ENCODE measurements at regions not wholly inside any gene's neighbourhood (a gene's known extent, or its start where the extent isn't known, plus 50 kb on each side); places are given as distances from the start of the nearest gene placed in this dataset.
"Not testable (repeated sequence)": the region's sequence is repeated elsewhere in the genome, so short reads cannot be mapped to it uniquely, and the experiment has no call there.

DNA sequence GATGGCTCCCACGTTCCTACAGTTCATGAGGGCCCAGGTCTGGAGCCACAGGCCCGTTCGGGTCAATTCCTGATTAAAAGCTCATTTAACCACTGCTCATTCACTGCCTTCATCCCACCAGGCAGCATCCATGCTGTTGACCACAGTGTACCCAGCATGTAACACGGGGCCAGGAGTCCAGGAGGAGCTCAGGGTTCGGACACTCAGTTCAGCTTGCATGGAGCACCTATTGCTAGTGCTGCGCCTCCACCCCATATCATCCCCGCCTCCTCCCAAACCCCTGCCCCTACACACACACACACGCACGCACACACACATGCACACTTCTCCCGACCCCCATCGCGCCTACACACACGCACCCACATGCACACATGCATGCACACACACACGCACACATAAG, 72.9 kb upstream of the SNTG2 start:
- no peak for DNase-seq (ENCODE audit: low spot score)

DNA sequence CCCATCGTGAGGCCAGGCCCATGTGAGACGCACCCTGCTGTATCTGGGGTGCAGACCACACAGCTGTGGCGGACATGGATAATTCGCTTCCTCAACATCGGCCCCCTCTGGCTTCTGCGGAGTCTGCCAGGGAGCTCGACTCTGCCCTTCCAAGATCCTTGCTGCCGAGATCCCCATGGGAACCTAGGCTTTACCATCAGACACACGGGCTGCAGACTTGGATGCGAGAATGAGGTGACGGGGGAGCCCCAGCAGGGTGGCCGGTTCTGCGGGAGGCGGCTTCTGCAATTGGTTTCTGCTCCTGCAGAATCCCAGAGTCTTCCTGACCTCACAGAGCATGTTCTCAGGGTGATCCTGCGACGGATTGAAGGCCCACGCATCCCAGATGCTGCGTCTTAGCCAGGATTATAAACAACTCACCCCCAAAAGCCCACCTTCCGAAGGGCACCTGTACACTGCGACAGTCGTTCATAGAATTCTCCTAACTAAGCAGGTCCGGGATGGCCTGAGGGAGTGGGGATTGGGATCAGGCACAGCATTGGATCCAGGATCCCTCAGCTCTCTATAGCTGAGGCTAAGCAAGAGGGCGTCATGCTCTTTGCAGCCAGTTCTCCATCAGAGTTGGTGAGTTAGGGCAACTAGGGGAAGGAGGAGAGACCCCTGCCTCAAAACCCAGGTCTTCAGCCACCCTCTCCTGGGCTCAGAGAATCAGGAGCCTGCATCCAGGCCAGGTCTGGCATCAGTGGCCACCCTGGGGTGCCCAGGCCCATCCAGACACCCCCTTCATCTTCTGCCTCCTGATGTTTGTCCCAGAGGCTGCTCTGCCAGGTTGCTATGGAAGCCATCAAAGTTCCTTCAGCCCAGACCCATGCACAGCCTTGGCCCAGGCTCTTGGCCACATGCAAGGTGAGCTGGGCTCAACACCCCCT, 74.7 kb upstream of the SNTG2 start:
- no peak for DNase-seq (ENCODE audit: low spot score)

DNA sequence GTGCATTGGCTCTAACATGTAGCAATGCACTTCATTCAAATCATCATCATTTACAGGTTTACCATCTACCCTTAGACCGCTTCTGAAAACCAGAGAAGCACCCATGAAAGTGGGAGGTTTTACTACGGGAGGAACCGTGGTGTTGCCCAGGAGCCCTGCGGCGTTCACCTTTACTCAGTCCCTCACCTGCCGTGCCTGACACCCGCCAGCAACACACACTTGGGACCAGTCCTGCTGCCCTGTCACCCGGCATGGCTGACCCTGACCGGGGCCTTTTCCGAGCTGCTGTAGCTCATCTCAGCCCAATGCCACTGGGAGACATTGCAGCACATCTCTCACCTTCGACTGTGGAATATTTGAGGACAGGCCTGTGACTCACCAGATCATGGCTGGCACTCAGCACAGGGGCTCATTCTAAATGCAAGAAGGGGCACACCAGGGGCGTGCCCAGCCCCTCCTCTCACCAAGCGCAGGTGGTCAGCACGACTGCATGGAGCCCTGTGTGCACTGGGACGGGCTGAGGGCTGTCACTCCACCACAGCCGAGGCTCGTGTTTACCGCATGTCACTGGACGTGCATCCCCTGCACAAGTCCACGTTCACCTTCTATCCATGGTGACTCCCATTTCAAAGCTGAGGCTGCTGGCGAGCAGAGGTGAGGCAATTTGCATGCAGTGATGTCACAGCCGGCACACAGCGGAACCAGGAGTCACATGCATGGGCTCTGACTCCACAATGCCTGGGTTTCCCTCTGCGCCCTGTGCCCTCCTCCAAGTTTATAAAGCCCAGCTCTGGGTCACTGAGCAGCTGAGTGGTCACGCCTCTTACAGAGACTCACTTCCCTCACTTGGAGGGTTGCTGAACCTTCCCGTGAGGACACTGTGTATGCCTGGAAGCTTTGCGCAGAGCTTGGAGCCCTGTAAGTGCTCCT, 76.7 kb upstream of the SNTG2 start:
- DNase-seq (ENCODE audit: low spot score): peak; percentile 44

DNA sequence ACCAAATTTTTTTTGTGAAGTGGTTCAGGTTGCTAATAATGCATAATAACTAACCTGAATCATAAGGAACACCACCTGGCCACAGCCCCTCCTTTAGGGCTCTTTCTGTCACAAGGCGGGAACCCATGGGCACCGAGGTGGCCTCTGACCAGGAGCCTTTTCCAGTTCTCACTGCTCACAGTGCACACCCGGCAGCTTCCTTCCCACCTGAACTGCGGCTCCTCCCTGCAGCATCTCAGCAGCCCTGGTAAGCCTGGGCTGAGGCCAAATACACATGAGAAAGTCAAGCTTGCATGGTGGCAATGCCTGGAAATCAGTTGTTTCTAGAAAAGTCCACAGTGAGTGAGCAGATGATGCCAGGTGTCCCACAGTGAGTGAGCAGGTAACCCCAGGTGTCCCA, 77.6 kb upstream of the SNTG2 start:
- DNase-seq (ENCODE audit: low spot score): no peak

DNA sequence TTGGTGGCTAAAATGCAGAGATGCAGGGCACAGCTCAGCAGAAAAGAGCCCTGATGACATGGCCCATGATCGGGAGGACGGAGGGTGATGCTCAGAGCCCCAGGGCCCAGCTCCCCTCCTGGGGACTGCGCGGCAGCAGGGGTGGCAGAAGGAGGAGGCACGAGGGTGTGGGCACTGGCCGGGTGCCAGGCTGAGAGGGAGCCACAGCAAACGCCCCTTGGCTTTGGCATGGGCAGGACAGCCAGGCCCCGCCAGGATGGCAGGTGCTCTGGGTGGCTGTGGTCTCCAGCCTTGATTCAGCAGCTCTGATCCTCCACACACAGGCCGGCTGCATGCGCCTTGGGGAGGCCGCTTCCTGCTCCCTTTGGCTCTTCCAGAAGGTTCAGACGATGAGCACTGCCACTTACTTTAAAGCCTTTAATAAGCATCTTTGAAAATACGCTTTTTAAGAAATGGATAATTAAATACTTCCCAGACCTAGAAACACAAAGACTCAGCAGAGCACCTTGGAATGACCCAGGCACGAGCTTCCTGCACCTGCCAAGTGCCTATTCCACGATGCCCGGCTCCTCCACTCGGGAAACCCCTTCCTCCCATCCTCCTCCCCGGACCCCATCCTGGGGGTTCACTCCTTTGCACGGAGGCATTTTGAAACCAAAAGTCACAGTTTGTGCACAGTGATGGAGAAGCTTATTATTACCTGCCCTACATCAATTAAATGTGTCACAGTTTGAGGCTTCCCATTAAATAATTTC, 78.5 kb upstream of the SNTG2 start:
- DNase-seq (ENCODE audit: low spot score): peak; percentile 30

DNA sequence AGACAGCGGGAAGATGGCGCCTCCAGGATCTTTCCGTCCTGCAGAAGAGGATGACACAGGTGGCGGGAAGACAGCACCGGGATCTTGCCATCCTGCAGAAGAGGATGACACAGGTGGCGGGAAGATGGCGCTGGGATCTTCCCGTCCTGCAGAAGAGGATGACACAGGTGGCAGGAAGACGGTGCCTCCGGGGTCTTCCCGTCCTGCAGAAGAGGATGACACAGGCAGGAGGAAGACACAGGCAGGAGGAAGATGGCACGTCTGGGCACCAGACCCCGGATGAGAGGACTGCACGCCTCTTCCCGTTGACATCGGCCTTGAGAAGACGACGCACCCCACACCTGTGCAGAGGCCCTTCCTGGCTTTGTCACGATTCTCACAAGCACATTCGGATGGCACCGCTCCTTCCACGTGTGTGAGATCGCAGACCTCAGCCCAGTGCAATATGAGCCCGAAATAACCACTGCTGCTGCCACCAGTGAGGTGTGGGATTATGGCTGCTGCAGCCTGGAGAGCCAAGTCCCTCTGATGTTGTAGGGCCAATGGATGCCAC, 79.4 kb upstream of the SNTG2 start:
- DNase-seq (ENCODE audit: low spot score): peak; percentile 17

DNA sequence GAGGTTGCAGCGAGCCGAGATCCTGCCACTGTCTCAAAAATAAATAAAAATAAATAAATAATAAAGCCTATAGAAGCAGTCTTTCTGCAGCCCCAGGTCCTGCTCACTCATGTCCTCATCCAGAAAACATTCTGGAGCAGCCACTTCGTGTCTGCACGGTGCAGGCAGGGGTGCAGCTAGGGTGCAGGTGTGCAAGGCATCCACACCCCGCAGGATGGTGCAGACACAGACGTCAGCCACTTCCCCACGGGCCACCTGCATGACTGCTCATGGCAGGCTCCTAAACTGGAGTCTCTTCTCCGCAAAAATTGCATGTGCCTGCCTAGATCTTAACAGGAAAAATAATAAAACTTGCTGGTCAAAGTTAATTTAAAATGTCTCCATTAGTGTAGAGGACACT, 80.2 kb upstream of the SNTG2 start:
- peak; percentile 38 for DNase-seq (ENCODE audit: low spot score)

DNA sequence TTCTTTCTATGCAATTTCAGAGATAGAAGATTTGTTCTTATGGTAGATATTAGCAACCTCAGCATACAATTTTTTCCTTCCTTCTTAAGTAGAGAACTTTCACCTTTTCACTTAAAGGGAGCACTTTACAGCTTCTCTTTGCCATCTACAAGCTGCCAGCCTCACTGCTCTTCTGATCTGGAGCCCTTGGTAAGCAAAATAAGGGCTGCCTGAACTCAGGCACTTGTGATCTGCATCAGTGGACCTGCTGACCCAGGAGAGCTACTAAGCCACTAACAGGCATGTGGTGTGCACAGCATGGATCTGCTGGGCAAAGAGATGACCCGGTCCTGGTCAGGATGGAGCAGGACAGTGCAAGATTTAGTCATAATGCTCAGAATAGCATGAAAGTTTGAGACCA, 80.8 kb upstream of the SNTG2 start:
- no peak for DNase-seq (ENCODE audit: low spot score)

DNA sequence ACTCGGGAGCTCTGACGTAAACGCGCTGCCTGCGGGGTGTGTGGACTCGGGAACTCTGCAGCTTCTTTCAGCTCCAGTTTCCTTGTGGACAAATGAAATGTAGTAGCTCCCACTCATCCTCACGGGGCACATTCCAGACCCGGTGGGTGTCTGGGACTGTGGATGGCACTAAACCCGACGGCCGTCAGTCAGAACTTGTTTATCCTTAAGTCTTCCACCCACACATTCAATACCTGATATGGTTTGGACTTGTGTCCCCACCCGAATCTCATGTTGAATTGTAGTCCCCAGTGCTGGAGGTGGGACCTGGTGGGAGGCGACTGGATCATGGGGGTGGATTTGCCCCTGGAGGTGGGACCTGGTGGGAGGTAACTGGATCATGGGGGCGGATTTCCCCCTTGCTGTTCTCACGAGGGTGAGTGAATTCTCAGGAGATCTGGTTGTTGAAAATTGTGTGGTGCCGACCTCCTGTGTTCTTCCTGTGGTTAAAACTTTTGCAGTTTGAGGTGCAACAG, 81.2 kb upstream of the SNTG2 start:
- DNase-seq (ENCODE audit: low spot score): peak; percentile 28

DNA sequence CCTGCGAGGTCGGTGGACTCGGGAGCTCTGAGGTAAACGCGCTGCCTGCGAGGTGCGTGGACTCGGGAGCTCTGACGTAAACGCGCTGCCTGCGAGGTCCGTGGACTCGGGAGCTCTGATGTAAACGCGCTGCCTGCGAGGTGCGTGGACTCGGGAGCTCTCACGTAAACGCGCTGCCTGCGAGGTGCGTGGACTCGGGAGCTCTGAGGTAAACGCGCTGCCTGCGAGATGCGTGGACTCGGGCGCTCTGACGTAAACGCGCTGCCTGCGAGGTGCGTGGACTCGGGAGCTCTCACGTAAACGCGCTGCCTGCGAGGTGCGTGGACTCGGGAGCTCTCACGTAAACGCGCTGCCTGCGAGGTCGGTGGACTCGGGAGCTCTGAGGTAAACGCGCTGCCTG, 81.8 kb upstream of the SNTG2 start:
- not testable (repeated sequence) for DNase-seq (ENCODE audit: low spot score)

DNA sequence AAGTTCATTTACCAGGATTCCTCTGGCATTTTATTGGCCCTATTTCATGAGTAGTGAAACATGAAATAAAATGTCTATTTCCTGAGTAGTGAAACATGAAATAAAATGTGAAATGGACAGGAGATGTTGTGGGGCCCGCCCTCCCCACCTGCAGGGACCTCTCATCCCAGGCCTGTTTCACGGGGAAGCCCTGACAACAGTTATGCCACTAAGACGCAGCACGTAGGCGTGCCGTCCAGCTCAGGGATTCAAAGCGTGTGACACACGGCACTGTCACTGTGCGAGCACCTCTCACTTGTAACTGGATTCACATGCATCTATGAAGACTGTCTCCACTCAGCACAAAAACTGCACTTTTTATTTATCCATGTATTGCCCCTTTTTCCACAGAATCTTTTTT, 83.4 kb upstream of the SNTG2 start:
- peak; percentile 28 for DNase-seq (ENCODE audit: low spot score)

DNA sequence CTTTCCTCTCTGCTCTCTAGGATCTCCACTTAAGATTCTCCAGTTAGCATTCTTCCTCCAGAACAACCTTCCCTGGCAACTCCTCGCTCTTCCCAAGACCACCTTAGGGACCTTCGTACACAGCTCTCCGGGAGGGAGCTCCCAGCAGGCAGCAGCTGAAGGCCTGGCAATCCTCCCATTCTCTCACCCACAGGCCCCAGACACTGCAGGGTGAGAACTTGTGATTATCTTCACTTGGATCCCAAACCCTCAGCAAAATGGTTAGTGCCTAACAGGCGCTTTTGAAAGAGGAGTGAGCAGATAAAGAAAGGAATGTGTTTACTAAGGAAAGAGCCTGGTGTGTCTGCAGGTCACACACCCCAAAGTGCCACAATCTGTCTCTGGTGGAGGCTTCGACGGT, 83.8 kb upstream of the SNTG2 start:
- no peak for DNase-seq (ENCODE audit: low spot score)

DNA sequence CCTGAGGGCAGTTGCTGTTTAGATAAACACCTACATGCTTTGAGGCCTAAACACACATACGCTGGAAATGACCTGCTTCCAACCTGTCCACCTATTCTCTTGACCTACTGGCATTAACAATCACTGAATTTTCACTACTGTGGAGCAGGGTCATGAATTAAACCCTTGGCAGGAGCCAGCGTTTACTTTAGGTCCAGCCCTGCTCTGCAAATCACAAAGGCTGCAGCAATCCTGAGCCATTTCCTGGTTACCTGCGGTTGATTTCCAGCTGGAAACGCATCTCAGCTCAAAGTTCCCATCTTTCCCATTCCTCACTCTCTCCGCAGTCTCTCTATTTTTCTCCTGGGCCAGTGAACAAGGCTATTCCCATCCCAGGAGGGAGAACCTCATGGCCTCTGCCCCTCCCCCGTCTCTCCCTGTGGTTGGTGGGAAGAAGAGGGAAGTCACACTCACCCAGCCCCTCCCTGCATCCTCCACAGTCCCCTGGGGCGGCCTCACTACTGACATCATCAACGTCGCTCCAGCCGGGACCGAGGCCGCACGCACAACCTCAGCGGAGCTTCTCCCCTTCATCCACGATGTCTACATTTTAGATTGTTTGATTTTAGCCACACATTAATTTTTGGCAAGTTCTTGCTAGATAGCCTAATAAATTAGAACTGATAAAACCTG, 84.5 kb upstream of the SNTG2 start:
- peak; percentile 26 for DNase-seq (ENCODE audit: low spot score)

DNA sequence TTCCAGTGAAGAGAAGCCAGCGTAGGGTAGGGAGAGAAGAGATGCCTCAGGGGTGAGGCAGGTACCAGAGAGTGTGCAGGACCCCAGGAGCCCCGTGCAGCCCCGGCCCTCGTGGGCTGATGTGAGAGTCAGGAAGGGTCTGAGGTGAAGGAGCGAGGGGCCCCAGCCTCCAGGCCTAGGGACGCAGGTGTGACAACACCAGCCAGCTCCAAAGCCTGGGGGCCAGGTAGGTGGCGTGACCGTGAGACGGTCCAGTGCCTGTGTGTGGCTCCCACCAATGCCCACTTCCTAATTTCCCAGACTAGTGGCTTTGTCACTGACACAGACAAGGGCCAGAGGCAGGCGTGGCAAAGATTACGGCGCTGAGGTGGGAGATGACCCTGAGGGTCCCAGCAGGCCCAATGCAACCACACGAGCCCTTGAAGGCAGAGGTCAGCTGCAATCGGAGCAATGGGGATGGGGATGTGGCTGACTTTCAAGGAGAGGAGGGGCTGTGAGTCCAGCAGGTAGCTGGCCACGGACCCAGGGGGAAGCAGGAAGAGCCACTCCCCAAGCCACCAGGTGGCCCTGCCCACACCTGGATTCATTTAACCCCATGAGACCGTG, 86.0 kb upstream of the SNTG2 start:
- peak; percentile 47 for DNase-seq (ENCODE audit: low spot score)

DNA sequence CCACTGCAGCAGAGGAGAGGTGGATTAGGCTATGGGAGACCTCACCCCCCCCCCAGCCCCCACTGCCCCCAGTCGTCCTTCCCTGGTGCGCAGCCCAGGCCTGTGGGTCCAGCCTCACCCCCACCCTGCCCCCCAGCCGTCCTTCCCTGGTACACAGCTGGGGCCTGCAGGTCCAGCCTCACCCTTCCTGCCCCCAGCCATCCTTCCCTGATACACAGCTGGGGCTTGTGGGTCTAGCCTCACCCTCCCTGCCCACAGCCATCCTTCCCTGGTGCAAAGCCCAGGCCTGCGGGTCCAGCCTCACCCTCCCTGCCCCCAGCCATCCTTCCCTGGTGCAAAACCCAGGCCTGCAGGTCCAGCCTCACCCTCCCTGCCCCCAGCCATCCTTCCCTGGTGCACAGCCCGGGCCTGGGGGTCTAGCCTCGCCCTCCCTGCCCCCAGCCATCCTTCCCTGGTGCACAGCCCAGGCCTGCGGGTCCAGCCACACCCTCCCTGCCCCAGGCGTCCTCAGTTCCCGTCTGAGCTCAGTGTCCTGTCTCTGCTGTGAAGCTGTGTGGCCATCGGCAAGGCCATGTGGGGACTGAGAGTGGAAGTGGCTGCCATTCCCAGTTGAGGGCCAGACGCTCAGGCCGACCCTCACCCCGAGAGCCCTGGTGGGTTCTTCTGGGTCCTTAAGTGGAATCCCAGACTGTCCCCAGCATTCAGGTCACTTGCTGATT, 86.8 kb upstream of the SNTG2 start:
- peak; percentile 37 for DNase-seq (ENCODE audit: low spot score)

DNA sequence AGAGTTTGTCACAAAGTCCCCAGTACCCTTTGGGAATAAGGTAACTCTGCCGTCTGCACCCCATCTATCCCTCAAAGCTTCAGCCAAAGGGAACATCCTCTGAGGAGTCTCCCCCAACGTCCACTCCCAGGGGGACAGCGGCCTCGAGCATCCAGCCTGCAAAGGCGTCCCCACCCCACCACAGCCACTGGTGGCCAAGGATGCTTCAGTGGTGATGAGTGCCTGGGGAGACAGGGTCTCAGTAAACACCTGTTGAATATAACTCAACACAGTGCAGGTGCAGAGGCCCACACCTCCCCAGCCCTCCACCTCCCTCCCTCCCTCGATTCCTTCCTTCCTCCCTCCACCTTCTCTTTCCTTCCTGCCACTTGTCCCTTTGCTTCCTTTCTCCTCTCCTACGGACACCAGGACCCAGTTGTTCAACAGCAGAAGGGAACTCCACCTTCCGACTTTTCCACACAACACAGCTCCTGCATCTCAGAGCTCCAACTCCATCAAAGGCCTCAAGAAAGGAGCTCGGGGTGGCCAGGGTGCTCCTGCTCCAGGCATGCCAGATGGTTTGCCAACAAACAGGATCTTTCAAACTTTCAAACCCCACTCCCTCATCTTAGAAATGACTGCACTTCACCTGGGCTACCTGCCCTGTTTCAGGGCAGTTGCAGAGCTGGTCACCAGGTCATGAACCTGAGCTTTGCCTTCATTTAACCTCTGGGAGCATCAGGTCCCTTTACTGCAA, 87.8 kb upstream of the SNTG2 start:
- DNase-seq (ENCODE audit: low spot score): peak; percentile 60

DNA sequence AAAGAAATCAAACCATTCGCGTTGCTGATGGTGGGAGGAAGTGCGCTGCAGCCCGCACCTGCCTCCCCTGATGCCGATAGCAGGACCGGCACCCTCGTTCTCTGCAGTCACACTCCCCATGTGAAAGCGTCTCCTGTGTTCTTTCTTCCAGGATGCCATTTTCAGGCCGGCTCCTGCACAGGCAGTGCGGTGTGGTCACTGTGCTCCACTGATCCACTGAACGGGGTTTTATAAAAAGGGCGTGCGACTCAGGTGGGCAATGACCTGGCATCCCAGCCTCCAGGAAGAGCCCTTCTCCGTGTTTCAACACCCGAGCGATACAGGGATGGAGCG, 88.3 kb upstream of the SNTG2 start:
- peak; percentile 45 for DNase-seq (ENCODE audit: low spot score)

DNA sequence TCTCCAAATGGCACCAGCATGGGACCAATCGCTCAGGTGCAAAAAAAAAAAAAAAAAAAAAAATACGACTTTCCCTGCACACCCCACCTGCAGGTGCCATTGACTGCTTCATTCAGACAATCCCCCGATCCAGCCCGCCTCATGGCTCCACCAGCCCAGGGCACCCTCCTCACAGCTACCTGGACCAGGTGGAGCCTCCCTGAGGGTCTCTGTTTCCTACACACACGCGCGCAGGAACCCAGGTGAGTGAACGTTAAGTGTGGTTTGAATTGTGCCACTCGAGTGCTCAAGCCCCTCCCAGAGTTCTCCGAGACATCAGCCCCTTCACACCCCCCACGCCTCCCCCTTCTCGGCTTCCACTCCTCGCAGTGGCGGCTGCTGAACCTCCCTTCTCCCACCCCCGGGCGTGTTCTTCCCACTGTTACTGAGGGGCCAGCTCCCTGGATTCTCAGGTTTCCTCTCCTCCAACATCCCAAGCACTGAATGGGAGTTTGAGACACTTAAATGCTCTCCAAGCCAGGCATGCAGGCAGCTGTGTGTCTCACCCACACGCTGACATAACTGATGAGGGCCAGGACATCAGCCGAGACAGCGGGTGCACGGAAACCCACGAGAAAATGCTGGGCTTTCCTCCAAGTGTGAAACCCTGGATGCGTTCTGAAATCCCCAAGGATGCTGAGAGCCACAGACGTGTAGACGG, 88.8 kb upstream of the SNTG2 start:
- peak; percentile 61 for DNase-seq (ENCODE audit: low spot score)

Data from left forelimb (tissue), 1 donor.